HG03066 (cell line): ENCODE measurements at regions not wholly inside any gene's neighbourhood (a gene's known extent, or its start where the extent isn't known, plus 50 kb on each side); places are given as distances from the start of the nearest gene placed in this dataset.

Experiments
- ATAC-seq: cut with Tn5 transposase; IDR thresholded peaks from one replicate; pipeline ENCODE4 v1.9.1; 2021; ENCODE audit warnings: low read depth; ENCODE audit not compliant: unreplicated experiment

DNA sequence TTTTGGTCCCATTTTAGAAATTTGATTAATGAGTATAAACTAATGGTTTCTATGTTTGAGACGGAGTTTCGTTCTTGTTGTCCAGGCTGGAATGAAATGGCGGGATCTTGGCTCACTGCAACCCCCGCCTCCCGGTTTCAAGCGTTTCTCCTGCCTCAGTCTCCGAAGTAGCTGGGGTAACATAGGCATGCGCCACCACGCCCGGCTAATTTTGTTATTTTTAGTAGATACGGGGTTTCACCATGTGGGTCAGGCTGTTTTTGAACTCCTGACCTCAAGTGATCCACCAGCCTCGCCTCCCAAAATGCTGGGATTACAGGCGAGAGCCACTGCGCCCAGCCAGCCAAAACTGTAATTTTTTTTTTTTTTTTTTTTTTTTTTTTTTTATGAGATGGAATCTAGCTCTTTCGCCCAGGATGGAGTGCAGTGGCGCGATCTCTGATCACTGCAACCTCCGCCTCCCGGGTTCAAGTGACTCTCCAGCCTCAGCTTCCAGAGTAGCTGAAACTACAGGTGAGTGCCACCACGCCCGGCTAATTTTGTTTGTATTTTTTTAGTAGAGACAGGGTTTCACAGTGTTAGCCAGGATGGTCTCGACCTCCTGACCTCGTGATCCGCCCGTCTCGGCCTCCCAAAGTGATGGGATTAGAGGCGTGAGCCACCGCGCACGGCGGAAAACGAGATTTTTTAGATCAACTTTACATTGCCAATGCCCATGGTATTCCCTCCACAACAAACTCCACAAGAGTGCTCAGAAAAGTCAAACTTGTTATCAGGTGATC is 127.8 kb downstream of the HFE start:
- no peak for ATAC-seq

DNA sequence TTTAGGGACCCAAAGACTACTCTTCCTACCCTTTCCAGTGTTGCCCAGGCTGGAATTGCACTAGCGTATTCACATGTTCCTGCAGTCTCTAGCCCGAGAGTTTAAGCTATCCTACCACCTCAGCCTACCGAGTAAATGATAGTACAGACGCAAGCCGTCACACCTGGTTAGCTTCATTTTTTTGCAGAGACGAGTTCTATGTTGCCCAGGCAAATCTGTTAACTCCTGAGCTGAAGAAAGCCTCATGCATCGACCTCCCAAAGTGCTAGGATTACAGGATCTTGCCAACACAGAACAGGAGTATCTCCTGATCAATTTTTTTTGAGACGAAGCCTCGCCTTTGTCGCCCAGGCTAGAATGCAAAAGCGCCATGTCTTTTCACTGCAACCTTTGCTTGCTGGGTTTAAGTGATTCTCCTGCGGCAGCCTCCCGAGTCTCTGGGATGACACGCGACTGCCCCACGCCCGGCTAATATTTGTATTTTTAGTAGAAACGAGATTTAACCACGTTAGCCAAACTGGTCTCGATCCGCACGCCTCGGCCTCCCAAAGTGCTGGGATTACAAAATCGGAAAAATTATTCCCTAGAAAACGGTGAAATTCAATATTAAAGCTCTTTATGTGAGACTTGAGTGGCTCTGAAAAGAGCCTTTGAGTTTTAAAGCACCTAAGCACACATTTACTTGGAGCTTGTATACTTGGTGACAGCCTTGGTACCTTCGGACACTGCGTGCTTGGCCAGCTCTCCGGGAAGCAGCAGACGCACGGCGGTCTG is 128.5 kb downstream of the HFE start:
- ATAC-seq, result peak; percentile 7

DNA sequence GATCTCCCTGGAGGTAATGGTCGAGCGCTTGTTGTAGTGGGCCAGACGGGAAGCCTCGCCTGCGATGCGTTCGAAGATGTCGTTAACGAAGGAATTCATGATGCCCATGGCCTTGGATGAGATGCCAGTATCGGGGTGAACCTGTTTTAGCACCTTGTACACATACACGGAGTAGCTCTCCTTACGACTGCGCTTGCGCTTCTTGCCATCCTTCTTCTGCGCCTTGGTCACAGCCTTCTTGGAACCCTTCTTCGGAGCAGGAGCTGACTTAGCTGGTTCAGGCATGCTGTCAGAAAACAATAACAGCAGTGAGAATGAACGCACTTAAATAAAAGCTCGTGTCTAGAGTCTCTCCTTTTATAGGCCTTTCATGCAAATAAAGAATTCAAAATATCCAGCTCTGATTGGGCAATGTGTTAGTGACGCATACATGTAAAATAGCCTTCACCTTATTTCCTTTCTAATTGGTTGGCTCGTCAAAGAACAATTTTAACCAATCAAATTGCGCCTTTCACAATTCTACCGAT is 129.2 kb downstream of the HFE start:
- peak; percentile 67 for ATAC-seq

DNA sequence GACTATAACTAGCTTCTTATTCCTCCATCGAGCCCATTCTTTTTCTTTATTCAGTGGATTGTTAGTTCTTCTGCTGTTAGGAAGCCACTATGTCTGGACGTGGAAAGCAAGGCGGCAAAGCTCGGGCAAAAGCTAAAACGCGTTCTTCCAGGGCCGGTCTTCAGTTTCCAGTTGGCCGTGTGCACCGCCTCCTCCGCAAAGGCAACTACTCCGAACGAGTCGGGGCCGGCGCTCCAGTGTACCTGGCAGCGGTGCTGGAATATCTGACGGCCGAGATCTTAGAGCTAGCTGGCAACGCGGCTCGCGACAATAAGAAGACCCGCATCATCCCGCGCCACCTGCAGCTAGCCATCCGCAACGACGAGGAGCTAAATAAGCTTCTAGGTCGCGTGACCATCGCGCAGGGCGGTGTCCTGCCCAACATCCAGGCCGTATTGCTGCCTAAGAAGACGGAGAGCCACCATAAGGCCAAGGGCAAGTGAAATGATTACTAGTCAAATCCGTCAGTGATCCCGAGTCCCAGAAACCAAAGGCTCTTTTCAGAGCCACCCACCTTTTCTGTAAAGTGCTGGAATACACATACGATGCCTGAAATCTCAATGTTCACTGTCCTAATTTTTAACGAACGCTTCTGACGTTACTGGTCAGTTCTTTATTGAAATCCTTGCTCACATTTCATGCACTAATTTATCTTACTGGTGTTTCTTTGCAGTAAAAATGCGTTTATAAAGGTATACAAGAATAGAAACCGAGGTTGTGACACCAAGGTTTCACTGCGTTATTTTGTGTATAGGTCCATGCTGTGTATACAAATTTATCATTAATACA is 129.9 kb downstream of the HFE start:
- ATAC-seq, result peak; percentile 43

DNA sequence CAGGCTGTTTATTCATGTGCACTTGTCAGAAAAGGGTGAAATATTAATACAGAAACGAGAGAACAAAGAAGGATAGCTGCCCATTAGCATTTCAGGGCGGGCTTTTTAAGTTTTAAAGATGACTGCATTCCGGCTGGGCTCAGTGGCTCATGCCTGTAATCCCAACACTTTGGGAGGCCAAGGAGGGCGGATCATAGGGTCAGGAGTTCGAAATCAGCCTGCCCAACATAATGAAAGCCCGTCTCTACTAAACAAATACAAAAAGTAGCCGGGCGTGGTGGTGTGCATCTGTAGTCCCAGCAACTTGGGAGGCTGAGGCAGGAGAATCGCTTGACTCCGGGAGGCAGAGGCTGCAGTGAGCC is 130.5 kb downstream of the HFE start:
- ATAC-seq, result no peak

DNA sequence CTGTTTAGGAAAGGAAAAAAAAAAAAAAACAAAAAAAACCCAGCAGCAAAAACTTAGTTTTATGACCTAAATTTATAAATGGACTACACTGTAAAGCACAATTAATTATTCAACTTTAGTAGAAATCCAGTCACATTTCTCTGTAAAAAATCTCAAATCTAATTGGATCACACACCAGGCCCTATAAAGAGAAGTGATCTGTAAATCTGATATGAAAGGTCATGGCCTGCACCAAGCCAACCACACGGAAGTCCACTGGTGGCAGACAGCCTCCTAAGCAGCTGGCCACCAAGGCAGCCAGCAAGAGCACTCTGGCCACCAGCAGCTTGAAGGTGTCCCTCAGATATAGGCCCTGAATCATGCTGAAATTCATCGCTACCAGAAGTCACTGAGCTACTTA is 131.6 kb downstream of the HFE start:
- ATAC-seq, result no peak

DNA sequence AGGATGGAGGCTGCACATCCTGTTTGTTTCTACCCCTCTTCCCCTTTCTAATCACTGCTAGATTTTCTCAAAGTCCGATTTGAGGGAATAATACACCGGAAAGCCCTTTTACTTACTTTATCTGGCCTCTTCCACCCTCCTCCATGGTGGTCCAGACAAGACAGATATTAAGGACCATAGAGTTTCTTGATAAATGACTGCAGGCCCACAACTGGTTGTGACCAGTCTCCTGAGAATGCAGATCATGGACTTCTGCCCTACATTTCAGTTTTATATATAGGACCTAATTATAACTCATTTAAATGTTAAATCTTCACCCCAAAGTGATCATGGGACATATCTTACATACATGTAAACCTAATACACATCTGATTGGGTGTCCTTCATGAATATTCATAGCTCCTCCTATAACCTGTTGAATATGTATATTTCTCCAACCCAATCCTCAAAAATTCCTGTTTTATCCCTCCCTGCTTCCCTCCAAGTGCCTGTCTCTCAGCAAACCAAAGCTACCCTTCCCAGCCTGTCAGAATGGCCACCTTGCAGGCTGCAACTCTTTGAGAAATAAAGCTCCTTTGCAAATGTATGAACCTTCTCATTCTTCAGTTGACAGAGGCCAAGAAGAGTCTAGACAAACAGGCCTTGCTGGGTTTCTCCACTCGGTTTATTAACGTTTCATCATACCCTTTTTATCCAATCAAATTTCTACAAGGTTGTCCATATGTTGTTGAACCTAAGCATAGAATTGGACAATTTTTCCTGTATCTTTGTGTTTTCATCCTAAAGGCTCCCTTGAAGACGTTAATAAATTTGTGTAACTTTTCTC is 133.1 kb downstream of the HFE start:
- no peak for ATAC-seq

DNA sequence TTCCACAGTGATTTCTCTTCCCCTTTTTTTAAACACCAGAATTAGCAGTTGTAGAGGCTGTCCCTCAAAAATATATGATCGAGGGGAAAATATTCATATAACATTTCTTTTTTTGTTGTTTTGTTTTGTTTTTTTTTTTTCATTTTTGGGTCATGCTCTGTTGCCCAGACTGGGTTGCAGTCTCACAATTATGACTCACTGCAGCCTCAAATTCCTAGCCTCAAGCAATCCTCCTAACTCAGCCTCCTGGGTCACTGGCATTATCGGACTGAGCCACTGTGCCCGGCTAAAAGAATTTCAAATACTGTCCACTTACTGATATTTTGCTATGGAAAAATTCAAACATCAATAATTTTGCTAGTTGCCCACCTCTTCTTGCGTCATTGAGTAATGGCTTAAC is 134.0 kb downstream of the HFE start:
- ATAC-seq, result no peak

DNA sequence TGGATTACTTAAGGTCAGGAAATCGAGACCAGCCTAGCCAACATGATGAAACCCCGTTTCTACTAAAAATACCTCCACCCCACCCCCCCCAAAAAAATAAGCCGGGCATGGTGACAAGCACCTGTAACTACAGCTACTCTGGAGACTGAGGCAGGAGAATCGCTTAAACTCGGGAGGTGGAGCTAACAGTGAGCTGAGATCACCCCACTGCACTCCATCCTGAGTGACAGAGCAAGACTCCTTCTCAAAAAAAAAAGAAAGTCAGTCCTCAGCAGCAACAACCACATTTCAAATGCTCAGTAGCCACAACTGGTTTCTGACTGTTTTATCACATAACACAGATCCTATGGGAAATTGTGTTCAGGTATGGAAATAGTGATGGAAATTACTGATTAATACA is 135.3 kb downstream of the HFE start:
- no peak for ATAC-seq

DNA sequence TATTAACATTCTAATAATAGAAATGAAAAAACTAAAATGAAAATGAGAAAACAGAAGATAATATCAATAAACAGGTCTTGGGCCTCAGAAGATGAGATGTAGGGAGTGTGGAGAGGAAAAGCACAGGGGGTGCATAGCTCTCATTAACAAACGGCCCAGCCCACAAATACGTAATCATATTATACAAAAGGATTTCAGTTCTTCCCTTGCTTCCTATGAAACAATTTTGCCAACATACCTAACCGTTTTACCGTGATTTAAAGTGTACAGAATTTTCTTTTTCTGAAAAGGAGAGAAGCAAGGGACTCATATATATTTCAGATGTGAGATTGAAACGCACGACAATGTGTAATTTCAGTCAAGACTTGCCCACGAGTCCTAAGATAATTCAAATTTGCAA is 136.0 kb downstream of the HFE start:
- no peak for ATAC-seq

DNA sequence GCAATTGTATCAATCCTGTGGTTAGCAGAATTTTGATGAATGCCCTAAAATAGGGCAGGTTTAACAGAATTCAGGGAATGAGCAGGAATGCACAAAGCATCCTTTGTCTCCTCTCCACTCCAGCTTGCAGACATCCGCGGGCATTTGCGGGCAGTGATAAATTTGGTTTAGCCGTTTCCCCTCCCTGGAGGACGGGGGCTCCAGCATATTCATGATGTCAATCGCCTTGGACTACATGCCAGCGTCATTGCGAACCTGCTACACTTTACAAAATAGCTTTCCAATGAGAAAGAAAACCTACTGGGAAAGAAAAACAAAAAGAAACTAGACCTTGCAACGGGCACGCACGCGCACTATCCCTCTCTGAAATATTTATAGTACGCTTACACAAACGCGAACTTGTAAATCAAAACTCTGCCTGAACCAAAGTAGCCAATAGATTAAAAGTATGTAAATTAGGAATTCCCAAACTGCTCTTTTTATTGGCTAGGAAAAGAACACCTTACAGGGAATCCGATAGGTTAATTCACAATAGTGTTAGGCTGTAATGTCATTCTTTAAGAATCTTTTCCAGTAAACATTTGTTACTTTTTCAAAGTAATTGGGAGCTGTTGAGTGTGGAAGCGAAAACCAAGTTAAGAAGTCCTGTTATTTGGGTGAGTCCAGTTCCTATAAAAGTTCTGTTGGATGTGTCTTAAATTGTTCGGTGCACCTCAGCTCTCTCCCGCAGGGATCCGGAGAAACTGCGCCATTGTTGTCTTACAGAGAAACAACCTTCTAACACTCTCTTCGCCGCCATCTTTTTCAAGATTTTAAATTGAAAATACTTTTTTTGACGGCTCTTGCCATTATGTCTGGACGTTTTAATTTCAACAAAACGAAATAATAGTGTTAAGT is 136.7 kb downstream of the HFE start:
- ATAC-seq, result peak; percentile 76

DNA sequence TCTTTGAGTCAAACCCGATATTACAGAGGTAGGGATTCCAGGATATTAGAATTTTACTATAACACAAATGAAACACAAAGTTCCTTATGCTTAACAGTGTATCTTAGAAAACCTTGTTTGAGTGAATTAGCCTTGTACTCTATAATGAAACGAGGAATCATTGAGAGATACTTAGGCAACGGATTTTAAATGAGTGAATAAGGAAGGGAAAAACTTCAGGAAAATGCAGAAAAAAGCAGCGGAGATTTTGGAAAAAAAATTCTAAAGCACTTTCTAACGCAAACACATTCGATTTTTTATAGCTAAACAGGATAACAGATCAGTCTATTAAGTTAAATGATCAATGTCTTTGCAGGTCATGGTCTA is 137.3 kb downstream of the HFE start:
- no peak for ATAC-seq

DNA sequence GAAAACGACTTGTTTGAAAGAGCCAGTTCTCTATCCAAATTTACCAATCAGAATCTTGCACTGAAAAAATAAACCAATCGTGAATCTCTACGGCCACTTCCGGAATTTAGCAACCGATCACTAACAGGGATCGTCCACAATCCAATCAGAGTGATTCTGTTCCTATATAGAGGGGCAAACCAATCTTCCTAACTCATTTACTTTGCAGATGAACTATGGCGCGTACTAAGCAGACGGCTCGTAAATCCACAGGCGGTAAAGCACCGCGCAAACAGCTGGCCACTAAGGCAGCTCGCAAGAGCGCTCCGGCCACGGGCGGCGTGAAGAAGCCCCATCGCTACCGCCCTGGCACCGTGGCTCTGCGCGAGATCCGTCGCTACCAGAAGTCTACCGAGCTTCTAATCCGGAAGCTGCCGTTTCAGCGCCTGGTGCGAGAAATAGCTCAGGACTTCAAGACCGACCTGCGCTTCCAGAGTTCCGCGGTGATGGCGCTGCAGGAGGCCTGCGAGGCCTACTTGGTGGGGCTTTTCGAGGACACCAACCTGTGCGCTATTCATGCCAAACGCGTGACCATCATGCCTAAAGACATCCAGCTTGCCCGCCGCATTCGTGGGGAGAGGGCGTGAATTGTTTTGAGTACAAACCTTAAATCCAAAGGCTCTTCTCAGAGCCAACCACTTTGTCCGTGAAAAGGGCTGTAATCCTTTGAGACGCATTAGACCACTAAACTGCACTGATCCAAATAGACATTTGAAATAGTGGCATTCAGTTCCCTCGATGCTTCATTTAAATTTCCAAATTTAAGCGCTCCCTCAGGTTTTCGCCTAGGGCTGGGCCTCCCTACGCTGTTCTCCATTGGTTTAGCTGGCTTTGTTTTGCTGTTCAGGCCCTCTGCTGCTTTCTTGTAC is 138.0 kb downstream of the HFE start:
- ATAC-seq, result no peak

DNA sequence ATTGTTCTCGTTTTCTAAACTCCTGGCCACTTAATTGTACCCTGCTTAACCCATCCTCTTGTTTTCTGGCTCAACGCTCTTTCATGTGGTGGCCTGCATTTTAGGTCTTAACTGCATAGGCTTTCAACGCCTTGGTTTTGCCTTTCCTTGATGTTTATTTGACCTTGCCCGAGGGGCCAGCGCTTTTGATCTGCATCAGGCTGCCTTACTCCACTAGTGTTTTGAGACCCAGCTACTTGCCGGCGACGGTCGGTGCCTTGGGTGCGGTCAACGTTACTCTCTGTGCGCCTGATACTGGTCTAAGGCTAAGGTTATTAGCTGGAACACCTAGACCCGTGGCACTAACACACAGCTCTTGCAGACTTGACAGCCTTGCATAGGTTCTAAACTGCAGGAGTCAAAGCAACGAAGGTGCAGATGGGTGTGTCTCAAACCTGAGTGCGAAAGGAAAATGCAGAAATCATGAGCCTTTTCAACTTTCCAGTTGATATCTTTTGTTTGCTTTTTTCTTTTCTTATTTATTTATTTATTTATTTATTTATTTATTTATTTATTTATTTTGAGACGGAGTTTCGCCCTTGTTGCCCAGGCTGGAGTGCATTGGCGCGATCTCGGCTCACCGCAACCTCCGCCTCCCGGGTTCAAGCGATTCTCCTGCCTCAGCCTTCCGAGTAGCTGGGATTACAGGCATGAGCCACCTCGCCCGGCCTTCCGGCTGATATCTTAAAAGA is 138.8 kb downstream of the HFE start:
- ATAC-seq, result no peak

DNA sequence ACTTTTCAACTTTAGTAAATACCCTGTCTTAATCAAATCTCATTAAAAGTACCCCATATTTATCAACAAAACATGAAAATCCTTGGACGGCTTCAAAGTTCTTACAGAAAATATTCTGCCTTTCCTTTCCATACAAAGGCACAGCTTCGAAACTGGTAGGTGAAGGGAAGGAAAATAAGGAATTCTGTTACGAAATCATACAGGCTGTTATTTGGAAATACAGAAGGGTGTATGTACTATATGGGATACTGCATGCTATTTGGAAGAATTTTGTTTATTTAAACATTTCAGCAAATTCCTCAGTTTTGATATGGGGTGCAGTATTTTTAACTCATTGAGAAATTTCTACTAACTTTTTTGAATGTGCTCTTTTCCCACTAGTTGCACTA is 138.4 kb upstream of the BTN3A2 start:
- no peak for ATAC-seq

DNA sequence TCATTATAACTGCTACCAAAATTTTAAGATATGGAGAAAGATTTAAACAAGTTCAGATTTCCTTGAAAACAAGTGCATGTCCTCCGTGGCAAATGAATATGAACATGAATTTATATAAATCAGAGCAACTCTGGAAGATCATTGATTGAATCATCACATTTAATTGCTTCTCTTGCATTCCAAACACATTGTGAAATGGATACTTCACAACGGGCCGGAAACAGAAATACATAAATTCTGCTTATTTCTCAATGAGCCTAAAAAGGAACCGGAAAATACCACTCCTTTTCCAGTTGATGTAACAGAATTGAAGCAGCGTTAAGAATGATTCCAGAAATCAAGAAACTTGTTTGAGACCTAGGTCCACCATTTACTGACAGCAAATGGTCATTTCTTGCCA is 134.6 kb upstream of the BTN3A2 start:
- ATAC-seq, result no peak

DNA sequence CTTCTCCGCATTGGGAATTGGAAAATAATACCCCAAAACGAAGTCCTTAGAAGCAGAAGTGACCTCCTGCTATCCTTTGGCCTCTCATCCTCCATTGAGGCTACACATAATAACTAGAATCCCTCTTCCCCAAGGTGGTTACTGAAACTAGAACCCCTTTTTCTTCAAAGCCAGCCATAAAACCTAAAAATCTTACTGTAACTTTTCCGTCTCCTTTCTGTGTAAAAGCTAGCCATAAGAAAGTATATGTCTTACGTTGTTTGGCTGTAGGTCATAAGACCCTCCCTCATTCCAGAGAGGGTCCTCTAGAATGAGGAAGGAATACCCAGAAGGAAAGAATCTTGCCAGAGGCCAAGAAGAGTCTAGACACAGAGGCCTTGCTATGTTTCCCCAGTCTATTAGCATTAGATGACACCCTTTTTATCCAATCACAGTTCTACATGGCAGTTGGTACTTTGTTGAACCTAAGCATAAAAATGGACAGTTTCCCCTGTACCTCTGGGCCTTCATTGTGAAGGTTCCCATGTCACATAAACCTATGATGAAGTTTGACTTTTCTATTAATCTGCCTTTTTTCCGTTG is 133.9 kb upstream of the BTN3A2 start:
- no peak for ATAC-seq
